ENCODE measurements at regions not wholly inside any gene's neighbourhood (a gene's known extent, or its start where the extent isn't known, plus 50 kb on each side); places are given as distances from the start of the nearest gene placed in this dataset.
A peak's percentile ranks its signal among the peaks of the same experiment; 100 is the strongest.
"Not testable (repeated sequence)": the region's sequence is repeated elsewhere in the genome, so short reads cannot be mapped to it uniquely, and the experiment has no call there.

GRCh38 chr3:105139881-105140560 is 226.7 kb upstream of the ALCAM start:
- no peaks in the 10 kb centered on the region for H3K27me3 Mint-ChIP-seq (ENCODE audit: unreplicated experiment)

GRCh38 chr3:105140899-105141367 is 225.8 kb upstream of the ALCAM start:
- no peak overlapping the region for H3K27ac Mint-ChIP-seq (ENCODE audit: unreplicated experiment)
- no peaks in the 10 kb centered on the region for H3K9me3 Mint-ChIP-seq (ENCODE audit: unreplicated experiment)
- H3K36me3 Mint-ChIP-seq (ENCODE audit: unreplicated experiment): no peaks in the 10 kb centered on the region
- no peak for TF ChIP-seq CTCF (IDR thresholded peaks at IDR 0.05; ENCODE audit: partially characterized antibody, unreplicated experiment)
- H3K4me1 Mint-ChIP-seq (ENCODE audit: low read depth, unreplicated experiment): peaks cover 20% of the 10 kb centered on the region
- no peaks in the 10 kb centered on the region for H3K27me3 Mint-ChIP-seq (ENCODE audit: unreplicated experiment)
- H3K4me3 Mint-ChIP-seq (ENCODE audit: unreplicated experiment): no peak overlapping the region
- DNase-seq: no peak

More at GRCh38 chr3:105139881-105140560, 226.7 kb upstream of the ALCAM start:
- no peaks in the 10 kb centered on the region for H3K36me3 Mint-ChIP-seq (ENCODE audit: unreplicated experiment)
- peaks cover 12% of the 10 kb centered on the region for H3K4me1 Mint-ChIP-seq (ENCODE audit: low read depth, unreplicated experiment)
- DNase-seq: no peak
- TF ChIP-seq CTCF (IDR thresholded peaks at IDR 0.05; ENCODE audit: partially characterized antibody, unreplicated experiment): no peak
- no peak overlapping the region for H3K4me3 Mint-ChIP-seq (ENCODE audit: unreplicated experiment)
- no peak overlapping the region for H3K27ac Mint-ChIP-seq (ENCODE audit: unreplicated experiment)
- H3K9me3 Mint-ChIP-seq (ENCODE audit: unreplicated experiment): no peaks in the 10 kb centered on the region

- Mint-ChIP-seq H3K36me3 (ENCODE audit: unreplicated experiment) (peaks cover 7% of the 10 kb centered on the region), H3K4me3 (ENCODE audit: unreplicated experiment) (peak overlapping the region; percentile 57), H3K9me3 (ENCODE audit: unreplicated experiment) (peaks cover 6% of the 10 kb centered on the region), H3K4me1 (ENCODE audit: low read depth, unreplicated experiment) (peaks cover 33% of the 10 kb centered on the region), H3K27me3 (ENCODE audit: unreplicated experiment) (peaks cover 4% of the 10 kb centered on the region), H3K27ac (ENCODE audit: unreplicated experiment) (peak overlapping the region; percentile 16)
- TF ChIP-seq CTCF (IDR thresholded peaks at IDR 0.05; ENCODE audit: partially characterized antibody, unreplicated experiment): no peak
- DNase-seq: no peak
These were observed 221.9 kb upstream of the ALCAM start for GRCh38 chr3:105144837-105145236.

GRCh38 chr3:105145511-105145910 is 221.2 kb upstream of the ALCAM start:
- no peak for DNase-seq
- peaks cover 33% of the 10 kb centered on the region for H3K4me1 Mint-ChIP-seq (ENCODE audit: low read depth, unreplicated experiment)
- H3K27ac Mint-ChIP-seq (ENCODE audit: unreplicated experiment): peak overlapping the region; percentile 79
- no peak for TF ChIP-seq CTCF (IDR thresholded peaks at IDR 0.05; ENCODE audit: partially characterized antibody, unreplicated experiment)
- H3K9me3 Mint-ChIP-seq (ENCODE audit: unreplicated experiment): peaks cover 6% of the 10 kb centered on the region
- H3K36me3 Mint-ChIP-seq (ENCODE audit: unreplicated experiment): peaks cover 9% of the 10 kb centered on the region
- no peak overlapping the region for H3K4me3 Mint-ChIP-seq (ENCODE audit: unreplicated experiment)
- peaks cover 4% of the 10 kb centered on the region for H3K27me3 Mint-ChIP-seq (ENCODE audit: unreplicated experiment)

GRCh38 chr3:105149197-105149596 is 217.5 kb upstream of the ALCAM start:
- not testable (repeated sequence) for H3K9me3 Mint-ChIP-seq (ENCODE audit: unreplicated experiment); DNase-seq; H3K4me3 Mint-ChIP-seq (ENCODE audit: unreplicated experiment); H3K27ac Mint-ChIP-seq (ENCODE audit: unreplicated experiment); H3K27me3 Mint-ChIP-seq (ENCODE audit: unreplicated experiment); H3K36me3 Mint-ChIP-seq (ENCODE audit: unreplicated experiment)
- H3K4me1 Mint-ChIP-seq (ENCODE audit: low read depth, unreplicated experiment): peaks cover 25% of the 10 kb centered on the region
